ENCODE measurements at regions not wholly inside any gene's neighbourhood (a gene's known extent, or its start where the extent isn't known, plus 50 kb on each side); places are given as distances from the start of the nearest gene placed in this dataset.

DNA sequence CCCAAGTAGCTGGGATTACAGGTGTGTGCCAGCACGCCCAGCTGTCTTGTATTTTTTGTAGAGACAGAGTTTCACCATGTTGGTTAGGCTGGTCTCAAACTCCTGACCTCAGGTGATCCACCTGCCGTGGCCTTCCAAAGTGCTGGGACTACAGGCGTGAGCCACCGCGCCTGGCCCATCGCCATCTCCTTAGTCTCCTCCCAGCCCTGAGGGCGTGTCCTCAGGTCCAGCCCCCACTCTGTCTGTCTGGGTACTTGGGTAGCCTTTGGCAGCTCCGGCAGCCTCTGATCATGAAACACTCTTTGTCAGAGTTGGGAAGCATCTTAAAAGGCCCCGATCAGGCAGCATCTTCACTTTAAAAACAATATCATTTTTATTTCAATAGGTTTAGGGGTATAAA, 90.3 kb upstream of the DISP3 start:
- Histone ChIP-seq H3K4me3 (ENCODE audit: insufficient read depth, low read depth, low read length) (no peak overlapping the region), H3K27me3 (ENCODE audit: control insufficient read depth, insufficient read depth, low read length) (no peaks in the 10 kb centered on the region; the same call in none of the 2 replicates), H3K36me3 (replicated peaks; ENCODE audit: control insufficient read depth, insufficient read depth, low read length) (no peaks in the 10 kb centered on the region)
- DNase-seq, result peak; percentile 60

DNA sequence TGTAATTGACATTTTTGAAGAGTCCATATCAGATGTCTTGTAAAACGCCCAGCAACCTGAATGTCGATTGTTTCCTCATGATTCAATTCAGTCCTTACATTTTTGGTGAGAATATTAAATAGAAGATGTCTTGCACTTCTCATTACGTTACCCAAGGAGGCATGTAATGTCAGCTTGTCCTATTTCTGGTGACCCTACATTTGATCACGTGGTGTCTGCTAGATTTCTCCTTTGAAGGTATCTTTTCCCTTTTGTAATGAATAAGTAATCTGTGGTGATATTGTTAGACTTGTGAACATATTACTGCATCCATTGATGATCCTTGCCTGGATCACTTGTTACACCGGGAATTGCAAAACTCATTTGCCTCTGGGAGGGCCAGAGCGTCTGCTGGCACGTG, 87.6 kb upstream of the DISP3 start:
- H3K4me3 ChIP-seq (ENCODE audit: insufficient read depth, low read depth, low read length), result no peak overlapping the region
- no peaks in the 10 kb centered on the region; the same call in 1 of the 2 replicates for H3K27me3 ChIP-seq (ENCODE audit: control insufficient read depth, insufficient read depth, low read length)
- H3K36me3 ChIP-seq (replicated peaks; ENCODE audit: control insufficient read depth, insufficient read depth, low read length), result no peaks in the 10 kb centered on the region
- no peak for DNase-seq

DNA sequence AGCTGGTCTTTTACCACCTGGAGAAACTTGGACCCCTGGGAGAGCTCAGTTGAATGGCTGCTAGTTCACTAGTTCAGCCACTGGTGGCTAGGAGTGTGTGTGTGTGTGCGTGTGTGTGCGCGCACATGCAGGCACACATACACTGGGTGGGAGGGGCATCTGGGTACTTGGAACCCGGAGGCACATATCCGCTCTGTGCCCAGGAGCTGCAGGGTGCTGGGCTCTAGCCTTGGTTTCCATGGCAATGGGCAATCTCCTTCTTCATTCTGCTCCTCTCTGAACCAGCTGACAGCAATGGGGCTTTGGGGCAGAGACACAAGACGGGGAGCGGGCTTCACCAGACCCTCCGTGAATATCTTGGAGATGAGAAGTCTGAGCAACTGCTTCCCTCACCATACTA, 87.1 kb upstream of the DISP3 start:
- no peaks in the 10 kb centered on the region for H3K36me3 ChIP-seq (replicated peaks; ENCODE audit: control insufficient read depth, insufficient read depth, low read length)
- no peak for DNase-seq
- H3K27me3 ChIP-seq (ENCODE audit: control insufficient read depth, insufficient read depth, low read length), result no peaks in the 10 kb centered on the region
- H3K4me3 ChIP-seq (ENCODE audit: insufficient read depth, low read depth, low read length), result no peak overlapping the region

DNA sequence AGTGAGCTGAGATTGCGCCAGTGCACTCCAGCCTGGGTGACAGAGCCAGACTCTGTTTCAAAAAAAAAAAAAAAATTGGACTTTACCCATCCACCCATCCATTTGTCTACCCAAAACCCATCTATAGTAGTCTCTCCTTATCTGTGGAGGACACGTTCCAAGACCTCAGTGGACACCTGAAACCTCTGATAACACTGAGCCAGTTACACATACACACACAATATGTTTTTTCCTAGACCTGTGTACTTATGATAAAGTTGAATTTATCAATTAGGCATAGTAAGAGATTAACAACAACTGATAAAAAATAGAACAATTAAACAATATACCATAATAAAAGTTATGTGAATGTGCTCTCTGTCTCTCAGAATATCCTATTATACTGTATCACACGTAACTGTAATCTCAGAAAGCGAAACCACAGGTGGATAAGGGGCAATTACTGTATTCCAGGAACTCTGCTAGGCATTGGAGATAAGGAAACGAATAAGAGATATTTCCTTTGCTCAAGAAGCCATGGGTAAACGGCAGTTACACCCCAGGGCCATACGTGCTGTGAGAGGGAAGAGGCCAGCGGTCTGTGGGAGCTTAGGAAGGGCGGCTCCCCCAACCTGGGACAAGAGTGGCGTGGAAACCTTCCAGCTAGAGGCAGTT, 84.2 kb upstream of the DISP3 start:
- no peaks in the 10 kb centered on the region for H3K27me3 ChIP-seq (ENCODE audit: control insufficient read depth, insufficient read depth, low read length)
- no peak for DNase-seq
- no peaks in the 10 kb centered on the region for H3K36me3 ChIP-seq (replicated peaks; ENCODE audit: control insufficient read depth, insufficient read depth, low read length)
- no peak overlapping the region for H3K4me3 ChIP-seq (ENCODE audit: insufficient read depth, low read depth, low read length)

DNA sequence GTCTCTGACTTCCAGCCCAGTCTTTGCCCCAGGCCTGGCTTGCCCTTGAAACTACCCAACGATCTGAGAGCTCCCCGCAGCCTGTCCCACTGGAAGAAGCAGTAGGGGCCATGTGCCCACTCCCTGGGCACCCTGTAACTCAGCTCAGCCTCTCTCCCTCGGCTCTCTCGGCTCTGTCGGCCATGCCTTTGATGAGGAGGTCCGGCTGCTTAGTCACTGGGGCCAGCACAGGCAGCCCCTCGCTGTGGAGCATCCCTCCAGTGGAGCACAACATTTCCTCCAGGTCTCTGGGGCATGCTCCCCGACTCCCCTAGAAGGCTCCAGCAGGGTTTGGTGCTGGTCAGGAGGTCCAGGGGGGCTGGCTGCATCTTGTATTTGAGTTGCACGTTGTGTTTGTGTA, 83.3 kb upstream of the DISP3 start:
- H3K36me3 ChIP-seq (replicated peaks; ENCODE audit: control insufficient read depth, insufficient read depth, low read length), result no peaks in the 10 kb centered on the region
- H3K4me3 ChIP-seq (ENCODE audit: insufficient read depth, low read depth, low read length), result no peak overlapping the region
- H3K27me3 ChIP-seq (ENCODE audit: control insufficient read depth, insufficient read depth, low read length), result no peaks in the 10 kb centered on the region
- no peak for DNase-seq

DNA sequence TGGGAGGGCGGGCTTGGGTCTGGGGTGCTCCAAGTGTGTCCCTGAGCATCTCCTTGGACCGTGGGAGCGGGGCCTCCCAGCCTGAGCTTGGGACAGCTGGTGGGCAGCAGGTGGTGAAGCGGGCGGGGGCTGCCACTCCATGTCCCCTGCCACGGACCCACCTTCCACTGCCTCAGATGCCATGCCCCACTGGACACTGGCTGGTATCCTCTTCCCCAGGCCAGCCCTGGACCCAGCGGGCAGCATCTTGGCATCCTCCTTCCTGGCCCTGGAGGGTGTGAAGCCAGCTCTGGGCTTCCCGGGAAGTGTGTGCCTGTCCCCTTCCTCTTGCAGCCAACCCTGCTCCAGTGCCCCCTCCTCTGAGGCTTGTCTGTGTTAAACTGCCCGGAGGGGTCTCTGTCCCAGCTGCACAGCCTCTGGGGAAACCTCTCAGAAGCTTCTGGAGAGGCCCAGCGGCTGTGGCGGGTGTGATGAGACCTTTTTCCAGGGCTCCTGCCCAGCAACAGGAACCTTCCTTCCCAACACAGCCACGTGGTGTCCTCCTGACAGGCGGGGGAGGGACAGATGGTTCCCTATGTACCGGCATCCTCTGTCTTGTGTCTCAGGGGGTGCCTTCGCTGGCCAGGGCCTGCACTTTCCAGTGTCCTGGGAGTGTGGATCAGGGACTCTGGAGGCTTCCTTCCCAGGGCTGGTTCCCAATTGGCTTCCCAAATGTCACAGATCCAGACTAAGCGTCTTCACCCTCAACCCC, 81.6 kb upstream of the DISP3 start:
- no peaks in the 10 kb centered on the region for H3K27me3 ChIP-seq (ENCODE audit: control insufficient read depth, insufficient read depth, low read length)
- no peaks in the 10 kb centered on the region for H3K36me3 ChIP-seq (replicated peaks; ENCODE audit: control insufficient read depth, insufficient read depth, low read length)
- peak; percentile 58 for DNase-seq
- no peak overlapping the region for H3K4me3 ChIP-seq (ENCODE audit: insufficient read depth, low read depth, low read length)

DNA sequence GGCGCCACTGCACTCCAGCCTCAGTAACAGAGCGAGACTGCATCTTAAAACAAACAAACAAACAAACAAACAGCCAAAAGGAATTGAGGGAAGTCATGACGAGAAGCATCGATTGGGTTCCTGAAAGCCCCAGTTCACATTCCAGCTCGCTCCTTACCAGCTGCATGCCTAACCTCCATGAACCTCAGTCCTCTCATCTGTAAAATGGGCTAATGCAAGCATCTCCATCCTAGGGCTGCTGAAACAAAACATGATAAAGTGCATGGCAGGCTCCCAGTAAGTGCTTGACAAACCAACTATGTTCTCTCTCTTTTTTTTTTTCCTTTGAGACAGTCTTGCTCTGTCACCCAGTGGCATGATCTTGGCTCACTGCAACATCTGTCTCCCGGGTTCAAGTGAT, 79.7 kb upstream of the DISP3 start:
- Histone ChIP-seq H3K4me3 (ENCODE audit: insufficient read depth, low read depth, low read length) (no peak overlapping the region), H3K36me3 (replicated peaks; ENCODE audit: control insufficient read depth, insufficient read depth, low read length) (no peaks in the 10 kb centered on the region), H3K27me3 (ENCODE audit: control insufficient read depth, insufficient read depth, low read length) (no peaks in the 10 kb centered on the region)
- DNase-seq, result no peak

DNA sequence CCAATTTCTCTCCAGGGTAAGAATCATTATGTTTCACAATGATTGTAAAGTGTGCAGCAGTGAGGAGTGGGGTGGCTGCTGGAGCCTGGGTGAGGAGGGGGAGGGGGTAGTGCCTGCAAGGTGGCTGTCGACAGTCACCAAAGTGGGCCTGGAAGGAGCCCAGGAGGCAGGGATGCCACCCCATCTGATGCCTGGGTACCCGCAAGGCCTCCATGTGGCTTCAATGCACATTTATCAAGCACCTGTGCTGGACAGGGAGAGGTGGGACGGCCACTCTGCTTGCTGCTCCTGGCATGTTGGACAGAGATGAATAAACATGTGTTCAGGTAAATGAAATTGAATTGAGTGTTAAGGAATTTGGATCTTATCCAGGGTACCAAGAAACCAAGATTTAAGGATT, 78.8 kb upstream of the DISP3 start:
- Histone ChIP-seq H3K36me3 (replicated peaks; ENCODE audit: control insufficient read depth, insufficient read depth, low read length) (no peaks in the 10 kb centered on the region), H3K4me3 (ENCODE audit: insufficient read depth, low read depth, low read length) (no peak overlapping the region), H3K27me3 (ENCODE audit: control insufficient read depth, insufficient read depth, low read length) (no peaks in the 10 kb centered on the region)
- DNase-seq, result no peak

DNA sequence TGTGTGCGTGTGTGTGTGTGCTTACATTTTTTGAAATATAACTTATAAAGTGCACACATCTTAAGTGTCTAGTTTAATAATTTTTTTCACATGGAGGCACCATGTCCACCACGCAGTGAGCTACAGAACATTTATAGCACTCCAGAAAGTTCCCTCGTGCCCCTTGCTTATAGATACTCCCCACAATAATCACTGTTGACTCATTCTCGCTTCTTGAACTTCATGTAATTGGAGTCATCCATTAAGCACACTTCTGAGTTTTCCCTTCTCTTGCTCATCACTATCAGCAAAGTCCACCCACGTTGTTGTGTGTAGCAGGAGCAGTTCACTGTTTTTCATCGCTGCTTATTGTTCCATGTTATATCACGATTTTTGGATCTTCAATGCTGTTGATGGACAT, 78.4 kb upstream of the DISP3 start:
- no peaks in the 10 kb centered on the region for H3K27me3 ChIP-seq (ENCODE audit: control insufficient read depth, insufficient read depth, low read length)
- no peak for DNase-seq
- H3K36me3 ChIP-seq (replicated peaks; ENCODE audit: control insufficient read depth, insufficient read depth, low read length), result no peaks in the 10 kb centered on the region
- H3K4me3 ChIP-seq (ENCODE audit: insufficient read depth, low read depth, low read length), result no peak overlapping the region

DNA sequence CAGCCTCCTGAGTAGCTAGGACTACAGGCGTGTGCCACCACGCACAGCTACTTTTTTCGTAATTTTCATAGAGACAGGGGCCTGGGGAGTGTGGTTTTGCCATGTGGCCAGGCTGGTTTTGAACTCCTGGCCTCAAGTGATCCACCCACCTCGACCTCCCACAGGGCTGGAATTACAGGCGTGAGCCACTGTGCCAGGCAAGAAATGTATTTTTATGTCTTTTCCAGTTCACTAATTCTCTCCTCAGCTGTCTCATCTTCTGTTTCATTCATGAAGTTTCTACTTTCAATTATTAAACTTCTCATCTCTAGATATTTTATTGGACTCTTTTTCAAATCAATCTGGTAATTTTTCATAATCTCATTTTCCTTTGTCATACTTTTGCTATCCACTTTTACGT, 72.1 kb upstream of the DISP3 start:
- Histone ChIP-seq H3K27me3 (ENCODE audit: control insufficient read depth, insufficient read depth, low read length) (no peaks in the 10 kb centered on the region; the same call in 1 of the 2 replicates), H3K4me3 (ENCODE audit: insufficient read depth, low read depth, low read length) (no peak overlapping the region), H3K36me3 (replicated peaks; ENCODE audit: control insufficient read depth, insufficient read depth, low read length) (no peaks in the 10 kb centered on the region)
- no peak for DNase-seq

DNA sequence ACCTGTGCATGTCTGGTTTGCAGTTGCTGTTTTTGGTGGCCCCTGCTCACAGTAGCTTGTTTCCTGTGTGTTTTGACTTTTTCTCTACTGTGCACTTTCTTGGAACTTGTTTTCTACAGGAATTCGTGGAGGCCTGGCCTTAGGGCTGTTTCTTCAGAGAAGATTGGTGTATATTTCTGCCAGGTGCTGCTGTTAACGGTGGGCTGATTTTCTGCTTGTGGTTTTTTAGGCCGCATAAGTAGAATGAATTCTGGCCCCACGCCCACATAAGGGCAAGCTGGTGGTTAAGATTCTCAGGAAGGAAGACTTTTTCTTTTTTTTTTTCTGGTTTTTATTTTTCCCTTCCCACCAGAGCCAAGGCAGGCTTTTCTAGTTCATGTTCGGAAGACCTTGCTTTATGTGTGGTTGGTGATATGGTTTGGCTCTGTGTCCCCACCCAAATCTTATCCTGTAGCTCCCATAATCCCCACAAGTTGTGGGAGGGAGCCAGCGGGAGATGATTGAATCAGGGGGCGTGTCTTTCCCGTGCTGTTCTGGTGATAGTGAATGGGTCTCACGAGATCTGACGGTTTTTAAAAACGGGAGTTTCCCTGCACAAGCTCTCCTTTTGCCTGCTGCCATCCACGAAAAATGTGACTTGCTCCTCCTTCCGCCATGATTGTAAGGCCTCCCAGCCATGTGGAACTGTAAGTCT, 71.5 kb upstream of the DISP3 start:
- Histone ChIP-seq H3K36me3 (replicated peaks; ENCODE audit: control insufficient read depth, insufficient read depth, low read length) (no peaks in the 10 kb centered on the region), H3K27me3 (ENCODE audit: control insufficient read depth, insufficient read depth, low read length) (no peaks in the 10 kb centered on the region; the same call in 1 of the 2 replicates), H3K4me3 (ENCODE audit: insufficient read depth, low read depth, low read length) (no peak overlapping the region)
- DNase-seq, result no peak

DNA sequence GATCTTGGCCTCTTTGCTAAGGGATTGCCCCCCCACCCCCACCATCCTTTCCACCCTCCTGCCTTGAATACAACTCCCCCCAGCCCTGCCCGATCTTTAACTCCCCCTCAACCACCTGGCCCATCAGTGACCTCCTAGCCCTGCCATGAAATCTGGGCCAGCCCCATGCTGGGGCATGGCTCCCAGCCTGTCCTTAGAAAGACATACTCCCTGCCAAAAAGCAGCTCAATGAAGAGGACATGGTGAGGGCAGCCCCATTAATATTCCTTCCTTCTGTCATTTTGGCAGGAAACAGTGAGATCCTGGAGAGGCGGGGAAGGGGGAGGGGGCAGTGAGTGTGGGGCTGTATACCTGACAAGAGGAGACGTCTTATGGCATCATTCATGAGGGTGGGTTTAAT, 66.8 kb upstream of the DISP3 start:
- Histone ChIP-seq H3K4me3 (ENCODE audit: insufficient read depth, low read depth, low read length) (no peak overlapping the region), H3K36me3 (replicated peaks; ENCODE audit: control insufficient read depth, insufficient read depth, low read length) (no peaks in the 10 kb centered on the region), H3K27me3 (ENCODE audit: control insufficient read depth, insufficient read depth, low read length) (no peaks in the 10 kb centered on the region; the same call in 1 of the 2 replicates)
- no peak for DNase-seq

DNA sequence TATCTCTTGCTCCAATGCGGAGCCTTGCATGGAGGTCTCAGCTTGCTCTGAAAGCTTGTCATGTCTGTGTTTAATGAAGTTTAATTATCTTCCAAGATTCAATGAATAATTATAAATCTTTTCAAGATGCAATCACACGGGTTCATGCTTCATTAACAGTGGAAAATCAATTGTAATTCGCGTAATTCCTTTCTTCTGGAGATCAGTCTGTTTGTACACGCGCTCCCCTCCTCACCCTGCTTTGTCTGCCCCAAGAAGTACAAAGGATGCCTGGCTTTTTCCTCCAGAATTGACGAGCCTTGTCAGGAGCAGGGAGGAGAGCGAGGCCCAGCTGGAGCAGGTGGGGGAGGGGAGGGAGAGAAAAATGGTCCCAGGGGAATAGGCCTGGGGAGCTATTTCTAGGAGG, 65.0 kb upstream of the DISP3 start:
- peak; percentile 75 for DNase-seq
- H3K36me3 ChIP-seq (replicated peaks; ENCODE audit: control insufficient read depth, insufficient read depth, low read length), result no peaks in the 10 kb centered on the region
- no peak overlapping the region for H3K4me3 ChIP-seq (ENCODE audit: insufficient read depth, low read depth, low read length)
- no peaks in the 10 kb centered on the region; the same call in 1 of the 2 replicates for H3K27me3 ChIP-seq (ENCODE audit: control insufficient read depth, insufficient read depth, low read length)

DNA sequence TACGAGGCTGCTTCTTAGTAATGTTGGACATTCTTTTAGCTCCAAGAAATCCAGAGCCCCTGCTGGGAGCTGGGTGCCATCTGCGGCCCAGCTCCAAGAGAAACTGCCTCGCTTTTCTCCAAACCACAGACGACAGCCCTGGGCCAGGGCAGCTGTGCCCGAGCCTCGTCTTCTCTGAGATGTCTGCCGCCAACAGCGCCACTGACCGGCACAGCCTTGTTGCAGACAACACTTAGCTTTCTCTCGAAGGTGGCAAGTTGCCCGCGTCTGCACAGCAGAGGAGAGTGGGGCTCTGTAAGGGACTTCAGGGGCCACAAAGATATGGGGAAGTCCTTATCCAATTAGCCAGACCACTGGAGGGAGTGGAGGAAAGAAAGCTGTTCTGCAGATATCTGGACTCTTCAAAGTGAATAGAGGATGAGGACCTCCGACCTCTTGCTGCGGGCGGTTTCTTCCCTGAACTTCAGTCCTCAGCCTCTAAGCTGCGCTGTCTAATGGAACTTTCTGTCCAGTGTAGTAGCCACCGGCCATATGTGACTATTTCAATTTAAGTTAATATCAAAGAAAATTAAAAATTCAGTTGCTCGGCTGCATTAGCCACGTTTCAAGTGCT, 63.9 kb upstream of the DISP3 start:
- Histone ChIP-seq H3K4me3 (ENCODE audit: insufficient read depth, low read depth, low read length) (no peak overlapping the region), H3K27me3 (ENCODE audit: control insufficient read depth, insufficient read depth, low read length) (no peaks in the 10 kb centered on the region; the same call in 1 of the 2 replicates), H3K36me3 (replicated peaks; ENCODE audit: control insufficient read depth, insufficient read depth, low read length) (no peaks in the 10 kb centered on the region)
- DNase-seq, result no peak

DNA sequence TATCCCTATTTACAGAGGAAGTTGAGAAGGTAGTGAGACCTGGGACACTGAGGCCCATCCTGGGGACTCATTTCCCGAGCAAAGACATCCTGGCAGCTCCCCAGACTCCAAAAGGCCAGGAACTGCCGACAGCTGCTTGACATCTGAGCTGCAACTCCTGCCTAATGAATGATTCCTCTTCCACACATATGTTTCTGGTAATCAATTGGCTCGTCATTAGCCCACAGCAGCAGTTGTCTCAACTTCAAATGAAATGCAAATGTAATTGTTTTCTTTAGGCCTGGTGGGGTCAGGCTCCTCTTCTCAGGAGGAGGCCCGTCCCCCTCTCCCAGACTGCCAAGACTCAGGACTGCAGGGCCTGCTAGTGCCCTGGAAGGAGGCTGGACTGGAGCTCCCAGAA, 61.8 kb upstream of the DISP3 start:
- no peaks in the 10 kb centered on the region for H3K27me3 ChIP-seq (ENCODE audit: control insufficient read depth, insufficient read depth, low read length)
- no peaks in the 10 kb centered on the region for H3K36me3 ChIP-seq (replicated peaks; ENCODE audit: control insufficient read depth, insufficient read depth, low read length)
- peak; percentile 70 for DNase-seq
- H3K4me3 ChIP-seq (ENCODE audit: insufficient read depth, low read depth, low read length), result no peak overlapping the region
